ENCODE measurements at regions not wholly inside any gene's neighbourhood (a gene's known extent, or its start where the extent isn't known, plus 50 kb on each side); places are given as distances from the start of the nearest gene placed in this dataset.

- Mint-ChIP-seq H3K36me3 (ENCODE audit: insufficient read depth, unreplicated experiment) (no peaks in the 10 kb centered on the region), H3K4me3 (ENCODE audit: unreplicated experiment) (no peak overlapping the region), H3K27ac (ENCODE audit: low read depth, unreplicated experiment) (no peak overlapping the region), H3K4me1 (ENCODE audit: insufficient read depth, unreplicated experiment) (no peaks in the 10 kb centered on the region), H3K27me3 (ENCODE audit: insufficient read depth, unreplicated experiment) (no peaks in the 10 kb centered on the region), H3K9me3 (ENCODE audit: unreplicated experiment) (no peaks in the 10 kb centered on the region)
- ChIA-PET CTCF (no interaction called here), POLR2A (no interaction called here)
- no peak for DNase-seq (ENCODE audit: unreplicated experiment)
- intact Hi-C loops (cut with micrococcal nuclease): no loop called here
- TF ChIP-seq, protein P1, sequence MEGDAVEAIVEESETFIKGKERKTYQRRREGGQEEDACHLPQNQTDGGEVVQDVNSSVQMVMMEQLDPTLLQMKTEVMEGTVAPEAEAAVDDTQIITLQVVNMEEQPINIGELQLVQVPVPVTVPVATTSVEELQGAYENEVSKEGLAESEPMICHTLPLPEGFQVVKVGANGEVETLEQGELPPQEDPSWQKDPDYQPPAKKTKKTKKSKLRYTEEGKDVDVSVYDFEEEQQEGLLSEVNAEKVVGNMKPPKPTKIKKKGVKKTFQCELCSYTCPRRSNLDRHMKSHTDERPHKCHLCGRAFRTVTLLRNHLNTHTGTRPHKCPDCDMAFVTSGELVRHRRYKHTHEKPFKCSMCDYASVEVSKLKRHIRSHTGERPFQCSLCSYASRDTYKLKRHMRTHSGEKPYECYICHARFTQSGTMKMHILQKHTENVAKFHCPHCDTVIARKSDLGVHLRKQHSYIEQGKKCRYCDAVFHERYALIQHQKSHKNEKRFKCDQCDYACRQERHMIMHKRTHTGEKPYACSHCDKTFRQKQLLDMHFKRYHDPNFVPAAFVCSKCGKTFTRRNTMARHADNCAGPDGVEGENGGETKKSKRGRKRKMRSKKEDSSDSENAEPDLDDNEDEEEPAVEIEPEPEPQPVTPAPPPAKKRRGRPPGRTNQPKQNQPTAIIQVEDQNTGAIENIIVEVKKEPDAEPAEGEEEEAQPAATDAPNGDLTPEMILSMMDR (IDR thresholded peaks at IDR 0.05; ENCODE audit: unreplicated experiment): no peak
- no TSS peak for BruUV-seq (replicated peaks)
These were observed 238.5 kb upstream of the NAV3 start for GRCh38 chr12:77591959-77592743.

- no TSS peak for BruUV-seq (replicated peaks)
These were observed 240.4 kb upstream of the NAV3 start for GRCh38 chr12:77590306-77590705.

GRCh38 chr12:77584860-77585259 is 245.8 kb upstream of the NAV3 start:
- POLR2A ChIA-PET: interaction anchor here (0.7 kb wide), 1 partner anchor 398 kb away, joined by 3 read pairs; no protein-coding TSS in a partner anchor
- no peaks in the 10 kb centered on the region for H3K4me1 Mint-ChIP-seq (ENCODE audit: insufficient read depth, unreplicated experiment)

More at GRCh38 chr12:77590306-77590705, 240.4 kb upstream of the NAV3 start:
- CTCF ChIA-PET: interaction anchor here (1.1 kb wide), 1 partner anchor 30 kb away, joined by 3 read pairs; no protein-coding TSS in a partner anchor
- Mint-ChIP-seq H3K27ac (ENCODE audit: low read depth, unreplicated experiment) (no peak overlapping the region), H3K4me3 (ENCODE audit: unreplicated experiment) (no peak overlapping the region), H3K4me1 (ENCODE audit: insufficient read depth, unreplicated experiment) (no peaks in the 10 kb centered on the region), H3K36me3 (ENCODE audit: insufficient read depth, unreplicated experiment) (no peaks in the 10 kb centered on the region), H3K9me3 (ENCODE audit: unreplicated experiment) (no peaks in the 10 kb centered on the region), H3K27me3 (ENCODE audit: insufficient read depth, unreplicated experiment) (no peaks in the 10 kb centered on the region)
- POLR2A ChIA-PET: no interaction called here
- intact Hi-C loops (cut with micrococcal nuclease): no loop called here
- TF ChIP-seq, protein P1 (IDR thresholded peaks at IDR 0.05; ENCODE audit: unreplicated experiment): no peak
- DNase-seq (ENCODE audit: unreplicated experiment): no peak

GRCh38 chr12:77578466-77579220 is 252.1 kb upstream of the NAV3 start:
- Mint-ChIP-seq H3K4me3 (ENCODE audit: unreplicated experiment) (no peak overlapping the region), H3K4me1 (ENCODE audit: insufficient read depth, unreplicated experiment) (no peaks in the 10 kb centered on the region), H3K27ac (ENCODE audit: low read depth, unreplicated experiment) (no peak overlapping the region), H3K9me3 (ENCODE audit: unreplicated experiment) (no peaks in the 10 kb centered on the region), H3K36me3 (ENCODE audit: insufficient read depth, unreplicated experiment) (no peaks in the 10 kb centered on the region), H3K27me3 (ENCODE audit: insufficient read depth, unreplicated experiment) (no peaks in the 10 kb centered on the region)
- intact Hi-C loops (cut with micrococcal nuclease): no loop called here
- DNase-seq (ENCODE audit: unreplicated experiment): no peak
- ChIA-PET CTCF (interaction anchor here (0.7 kb wide), 1 partner anchor 74 kb away, joined by 3 read pairs; no protein-coding TSS in a partner anchor), POLR2A (no interaction called here)
- no TSS peak for BruUV-seq (replicated peaks)
- TF ChIP-seq, protein P1 (IDR thresholded peaks at IDR 0.05; ENCODE audit: unreplicated experiment): no peak

More at GRCh38 chr12:77584860-77585259, 245.8 kb upstream of the NAV3 start:
- no peak overlapping the region for H3K27ac Mint-ChIP-seq (ENCODE audit: low read depth, unreplicated experiment)
- H3K36me3 Mint-ChIP-seq (ENCODE audit: insufficient read depth, unreplicated experiment): no peaks in the 10 kb centered on the region
- no TSS peak for BruUV-seq (replicated peaks)
- no peak for DNase-seq (ENCODE audit: unreplicated experiment)
- no peaks in the 10 kb centered on the region for H3K9me3 Mint-ChIP-seq (ENCODE audit: unreplicated experiment)
- CTCF ChIA-PET: interaction anchor here (1.1 kb wide), 1 partner anchor 33 kb away, joined by 3 read pairs; no protein-coding TSS in a partner anchor
- no peak overlapping the region for H3K4me3 Mint-ChIP-seq (ENCODE audit: unreplicated experiment)
- intact Hi-C loops (cut with micrococcal nuclease): no loop called here
- TF ChIP-seq, protein P1 (IDR thresholded peaks at IDR 0.05; ENCODE audit: unreplicated experiment): no peak
- H3K27me3 Mint-ChIP-seq (ENCODE audit: insufficient read depth, unreplicated experiment): no peaks in the 10 kb centered on the region
